K562 (cell line): ENCODE measurements at regions not wholly inside any gene's neighbourhood (a gene's known extent, or its start where the extent isn't known, plus 50 kb on each side); places are given as distances from the start of the nearest gene placed in this dataset.

Experiments
- ATAC-seq: fragments of 200-7000 bp; cut with Tn5 transposase; 3 replicates; pipeline ENCODE4 v1.9.1; 2020; ENCODE audit warnings: moderate library complexity
- BruUV-seq: library from RNA; stranded (reverse); fragments of 400-500 nt; replicated peaks from 2 replicates; lab custom pipeline; 2021; lab: Mats Ljungman, UMichigan
- CTCF ChIA-PET: fragments of 300-600 bp; formaldehyde crosslinking; extraction: SDS; loops from one replicate; lab custom pipeline; 2021; ENCODE audit warnings: low intra/inter-chr PET ratio; lab: Yijun Ruan, JAX
- POLR2A ChIA-PET: fragments of 300-600, 350-650 bp; sonication (Branson Sonifier 250); formaldehyde crosslinking; extraction: SDS; loops from one replicate; lab custom pipeline; 2021; ENCODE audit warnings: antibody characterized with exemption, inconsistent platforms; lab: Yijun Ruan, JAX
- DNase-seq, 4 experiments: peaks; one replicate each; pipeline versions ENCODE4 v3.0.0 to v3.0.0-alpha.2; 2011 to 2018; ENCODE audit warnings: low spot score in 3 of 4, mixed read lengths in 3 of 4; ENCODE audit errors: extremely low read depth in 1 of 4
- FAIRE-seq: peaks from 2 replicates; lab custom pipeline; 2011; peaks lifted over from hg19 to GRCh38; lab: Jason Lieb, UNC
- H2AFZ ChIP-seq: 2 replicates; pipeline ENCODE4 v1.6.0; 2011; ENCODE audit warnings: low read depth, low read length, control low read depth, inconsistent platforms
- H3K27ac ChIP-seq: fragments of 200-600 bp; 3 replicates; pipeline ENCODE4 v1.8.0; 2011; ENCODE audit warnings: low read depth, mild to moderate bottlenecking, control low read depth, inconsistent platforms, low read length, moderate library complexity, mixed read lengths; ENCODE audit errors: extremely low read depth
- H3K27me3 ChIP-seq, 2 experiments: fragments of 300-600 bp in 1 of 2; 2 replicates in 1 of 2; 3 replicates in 1 of 2; pipeline versions ENCODE4 v1.6.0 to v1.8.0; 2011; ENCODE audit warnings: inconsistent platforms in 2 of 2, low read length in 2 of 2, mild to moderate bottlenecking in 1 of 2, mixed read lengths in 1 of 2, moderate library complexity in 1 of 2; ENCODE audit not compliant: control insufficient read depth in 2 of 2, insufficient read depth in 2 of 2
- H3K36me3 ChIP-seq: fragments of 300-600 bp; 3 replicates; pipeline ENCODE4 v1.8.0; 2011; ENCODE audit warnings: mild to moderate bottlenecking, low read length, inconsistent platforms; ENCODE audit not compliant: control insufficient read depth, insufficient read depth
- H3K4me1 ChIP-seq, 2 experiments: fragments of 200-600 bp in 1 of 2; replicated peaks in 1 of 2; 2 replicates in 1 of 2; 3 replicates in 1 of 2; pipeline versions ENCODE4 v1.5.1 to v1.8.0; 2011; ENCODE audit warnings: inconsistent platforms in 2 of 2, low read length in 2 of 2, mild to moderate bottlenecking in 1 of 2, mixed read lengths in 1 of 2, moderate library complexity in 1 of 2; ENCODE audit not compliant: control insufficient read depth in 2 of 2, insufficient read depth in 2 of 2
- H3K4me2 ChIP-seq: 2 replicates; pipeline ENCODE4 v1.6.1; 2011; ENCODE audit warnings: low read length, control low read depth, inconsistent platforms, mixed read lengths; ENCODE audit not compliant: insufficient read depth
- H3K4me3 ChIP-seq: fragments of 200-600 bp; sonication (generic), shearing (Covaris generic); 2 replicates; pipeline ENCODE4 v1.5.1; 2016; ENCODE audit warnings: control low read depth, inconsistent platforms
- H3K79me2 ChIP-seq: fragments of 200-600 bp; 3 replicates; pipeline ENCODE4 v1.8.0; 2011; ENCODE audit warnings: low read length, inconsistent platforms; ENCODE audit not compliant: control insufficient read depth, insufficient read depth
- H3K9ac ChIP-seq, 2 experiments: 2 replicates each; pipeline versions ENCODE4 v1.6.0 to v1.6.1; 2011; ENCODE audit warnings: low read depth in 2 of 2, low read length in 2 of 2, control low read depth in 1 of 2, inconsistent platforms in 1 of 2, mild to moderate bottlenecking in 1 of 2, mixed read lengths in 1 of 2; ENCODE audit not compliant: insufficient read depth in 1 of 2
- H3K9me1 ChIP-seq: one replicate; pipeline ENCODE4 v1.6.0; 2011; ENCODE audit warnings: inconsistent platforms, mild to moderate bottlenecking, low read length, moderate library complexity; ENCODE audit not compliant: control insufficient read depth, insufficient read depth
- H3K9me3 ChIP-seq: replicated peaks from 2 replicates; pipeline ENCODE4 v1.5.1; 2011; ENCODE audit warnings: low read depth, low read length, inconsistent platforms; ENCODE audit not compliant: control insufficient read depth, insufficient read depth
- H4K20me1 ChIP-seq: replicated peaks from 2 replicates; pipeline ENCODE4 v1.6.1; 2011; ENCODE audit warnings: low read length, inconsistent platforms, mixed read lengths; ENCODE audit not compliant: control insufficient read depth, insufficient read depth
- ARID1B ChIP-seq: fragments of 450-650 bp; IDR thresholded peaks from 2 replicates; pipeline ENCODE4 v1.6.1; 2016; ENCODE audit warnings: antibody characterized with exemption, mild to moderate bottlenecking, inconsistent platforms
- CEBPG ChIP-seq, 3 experiments: fragments of 200-800 bp in 1 of 3; sonication (Bioruptor generic) in 1 of 3; sonication (generic) in 1 of 3; formaldehyde crosslinking in 1 of 3; IDR thresholded peaks in 2 of 3; conservative IDR thresholded peaks in 1 of 3; 2 replicates each; pipeline versions ENCODE4 v1.6.1 to v1.8.0; 2016 to 2022; ENCODE audit warnings: missing compliant biosample characterization in 2 of 3, missing genetic modification characterization in 2 of 3, mild to moderate bottlenecking in 1 of 3, missing genetic modification reagents in 1 of 3
- HDAC8 ChIP-seq: fragments of 450-650 bp; IDR thresholded peaks from 2 replicates; pipeline ENCODE4 v1.6.1; 2016; ENCODE audit warnings: mild to moderate bottlenecking, missing genetic modification characterization, moderate library complexity, missing compliant biosample characterization
- HOMEZ ChIP-seq: fragments of 250-450 bp; sonication (Bioruptor Pico); IDR thresholded peaks from 2 replicates; pipeline ENCODE4 v1.4.0; 2020; ENCODE audit warnings: mild to moderate bottlenecking, moderate library complexity
- JUN ChIP-seq, 2 experiments: sonication (generic) in 1 of 2; formaldehyde crosslinking in 1 of 2; IDR thresholded peaks; 2 replicates each; pipeline versions ENCODE4 v1.6.1 to v1.8.0; 2012 to 2022; ENCODE audit warnings: borderline replicate concordance in 2 of 2, mild to moderate bottlenecking in 2 of 2, improper control_type of control experiment in 1 of 2, low read depth in 1 of 2, low read length in 1 of 2, missing genetic modification reagents in 1 of 2
- KAT2B ChIP-seq: IDR thresholded peaks from one replicate; pipeline ENCODE4 v1.6.1; 2012; ENCODE audit warnings: low read depth, mild to moderate bottlenecking, control low read depth, inconsistent platforms, low read length, moderate library complexity
- MAZ ChIP-seq, 2 experiments: fragments of 450-650 bp in 1 of 2; sonication (generic) in 1 of 2; formaldehyde crosslinking; IDR thresholded peaks in 1 of 2; conservative IDR thresholded peaks in 1 of 2; 2 replicates each; pipeline versions ENCODE4 v1.4.0 to v1.5.0; 2020; ENCODE audit warnings: mild to moderate bottlenecking in 1 of 2, missing genetic modification reagents in 1 of 2
- PREB ChIP-seq: sonication (generic); formaldehyde crosslinking; IDR thresholded peaks from 2 replicates; pipeline ENCODE4 v1.8.1; 2023; ENCODE audit warnings: mild to moderate bottlenecking, missing genetic modification reagents
- SIN3A ChIP-seq, 2 experiments: fragments of 150-350 bp in 1 of 2; IDR thresholded peaks; 2 replicates each; pipeline ENCODE4 v1.6.1; 2011 to 2016; ENCODE audit warnings: borderline replicate concordance in 2 of 2, low read depth in 2 of 2, low read length in 2 of 2, mild to moderate bottlenecking in 2 of 2, moderate library complexity in 2 of 2; ENCODE audit not compliant: control insufficient read depth in 1 of 2
- ZNF644 ChIP-seq: fragments of 200-800 bp; sonication (Bioruptor generic); IDR thresholded peaks from 2 replicates; pipeline ENCODE4 v1.6.1; 2016; ENCODE audit warnings: low read depth, missing genetic modification characterization, missing compliant biosample characterization
- WGBS: fragments of 100-300 bp; shearing (Covaris generic); methylation state at CpG from one replicate; pipeline ENCODE4 v1.1.6; 2016; ENCODE audit warnings: low coverage, mixed read lengths; ENCODE audit not compliant: insufficient coverage; ENCODE audit errors: missing lambda C conversion rate; 5-methylcytosine and 5-hydroxymethylcytosine counted together
- in situ Hi-C: fragments of 300-500 bp; cut with MboI; formaldehyde crosslinking; loops from 4 replicates; pipeline ENCODE4 v1.15.0; 2018; ENCODE audit warnings: inconsistent platforms, mixed read lengths
- intact Hi-C: fragments of 100-400 bp; cut with micrococcal nuclease; formaldehyde crosslinking; loops from 2 replicates; pipeline ENCODE4 v1.14.2; 2022

DNA sequence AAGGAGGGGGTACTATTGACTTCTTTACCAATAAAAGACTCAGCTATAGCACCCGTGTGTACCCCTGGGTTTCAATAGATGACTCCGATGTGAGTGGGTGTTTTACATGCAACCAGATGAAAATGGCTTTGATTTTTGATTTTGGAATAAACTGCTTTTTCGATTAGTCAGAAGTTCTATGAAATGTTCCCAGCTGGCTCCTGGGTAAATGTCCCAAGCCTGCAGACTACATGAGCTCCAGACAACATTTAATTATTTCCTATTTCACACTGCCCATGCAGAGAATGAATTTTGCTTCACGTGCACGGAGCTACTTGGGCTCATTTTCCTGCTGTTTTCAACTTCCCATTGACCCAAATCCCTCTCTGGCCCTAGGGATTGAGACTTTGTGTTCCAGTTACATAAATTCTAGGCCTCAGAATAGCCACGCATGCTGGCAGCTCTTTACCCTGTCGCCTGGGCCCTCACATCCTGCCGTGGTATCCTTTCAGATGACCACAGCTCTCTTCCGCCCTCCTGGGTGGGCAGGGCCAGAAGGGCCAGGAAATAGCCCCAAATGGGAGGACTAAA is 59.7 kb downstream of the GPR6 start:
- ATAC-seq, result no peak
- no TSS peak for BruUV-seq
- intact Hi-C loops, result loop anchor here (2.0 to 10.0 kb wide), 3 partner anchors 143 to 354 kb away; no protein-coding TSS in a partner anchor
- H4K20me1 ChIP-seq, result no peaks in the 10 kb centered on the region
- TF ChIP-seq HOMEZ (CRISPR knock-in tag) (no peak), SIN3A (IDR thresholded peaks at IDR 0.05; ENCODE audit: borderline replicate concordance in 2 of 2, control insufficient read depth in 1 of 2, low read depth in 2 of 2, low read length in 2 of 2) (no peak), CEBPG (CRISPR knock-in tag; IDR thresholded peaks at IDR 0.05) (no peak), CEBPG (tag; conservative IDR thresholded peaks at IDR 0.05 in 1 of 2, IDR thresholded peaks at IDR 0.05 in 1 of 2) (no peak), JUN (IDR thresholded peaks at IDR 0.05; ENCODE audit: borderline replicate concordance, low read depth, low read length) (no peak), JUN (CRISPR knock-in tag; IDR thresholded peaks at IDR 0.05; ENCODE audit: borderline replicate concordance) (no peak), ARID1B (no peak), HDAC8 (tag) (no peak), MAZ (CRISPR knock-in tag; conservative IDR thresholded peaks at IDR 0.05 in 1 of 2, IDR thresholded peaks at IDR 0.05 in 1 of 2) (no peak), PREB (no peak), KAT2B (no peak), ZNF644 (tag) (no peak)
- peaks cover 4 to 37% of the 10 kb centered on the region in 2 experiments; a peak in 3 of 5 replicates for H3K27me3 ChIP-seq
- DNase-seq, result no peak
- no peak overlapping the region for H3K9ac ChIP-seq
- POLR2A ChIA-PET, result interaction anchor here (0.7 to 0.8 kb wide), 3 partner anchors 11 to 529 kb away, joined by 3 to 4 read pairs (median 3); no protein-coding TSS in a partner anchor
- in situ Hi-C loops, result loop anchor here (25.0 kb wide), 1 partner anchor 501 kb away; no protein-coding TSS in a partner anchor
- CTCF ChIA-PET, result no interaction called here
- H3K27ac ChIP-seq, result no peak overlapping the region
- H3K36me3 ChIP-seq, result no peaks in the 10 kb centered on the region
- no peaks in the 10 kb centered on the region for H3K9me1 ChIP-seq
- H3K4me3 ChIP-seq, result no peak overlapping the region
- no peak overlapping the region for H3K4me2 ChIP-seq
- H3K79me2 ChIP-seq, result no peaks in the 10 kb centered on the region
- no peaks in the 10 kb centered on the region for H3K9me3 ChIP-seq
- no peaks in the 10 kb centered on the region for H3K4me1 ChIP-seq
- H2AFZ ChIP-seq, result no peak overlapping the region
- 3% methylated on average over 9 of the region's 9 CpGs for WGBS
- no peak for FAIRE-seq
